RWPE2 (cell line): ENCODE measurements at regions not wholly inside any gene's neighbourhood (a gene's known extent, or its start where the extent isn't known, plus 50 kb on each side); places are given as distances from the start of the nearest gene placed in this dataset.

Experiments
- ATAC-seq: fragments of 200-7000 bp; cut with Tn5 transposase; 3 replicates; pipeline ENCODE4 v1.9.1; 2021; ENCODE audit warnings: low read depth
- DNase-seq: peaks from one replicate; pipeline ENCODE4 v3.0.0-alpha.2; 2020; ENCODE audit warnings: low spot score
- H3K27ac ChIP-seq: fragments of 450-650 bp; 2 replicates; pipeline ENCODE4 v1.5.1; 2017; ENCODE audit warnings: mild to moderate bottlenecking; ENCODE audit not compliant: poor library complexity, severe bottlenecking
- H3K27me3 ChIP-seq: fragments of 250-450 bp; sonication (Bioruptor Pico); 2 replicates; pipeline ENCODE4 v1.5.1; 2021; ENCODE audit warnings: mild to moderate bottlenecking, moderate library complexity; ENCODE audit not compliant: insufficient read depth, poor library complexity, severe bottlenecking
- H3K36me3 ChIP-seq: fragments of 250-450 bp; sonication (Bioruptor Pico); 2 replicates; pipeline ENCODE4 v1.5.1; 2020; ENCODE audit warnings: low read depth, mild to moderate bottlenecking, moderate library complexity
- H3K4me1 ChIP-seq: fragments of 250-450 bp; sonication (Bioruptor Pico); 2 replicates; pipeline ENCODE4 v1.5.1; 2021; ENCODE audit warnings: mild to moderate bottlenecking, moderate library complexity; ENCODE audit not compliant: insufficient read depth, poor library complexity, severe bottlenecking
- H3K4me3 ChIP-seq: fragments of 250-450 bp; sonication (Bioruptor Pico); 2 replicates; pipeline ENCODE4 v1.5.1; 2021; ENCODE audit warnings: mild to moderate bottlenecking, moderate library complexity; ENCODE audit not compliant: severe bottlenecking
- H3K9me3 ChIP-seq: fragments of 250-450 bp; sonication (Bioruptor Pico); 2 replicates; pipeline ENCODE4 v1.5.1; 2021; ENCODE audit warnings: mild to moderate bottlenecking, moderate library complexity; ENCODE audit not compliant: severe bottlenecking
- CTCF ChIP-seq: fragments of 450-650 bp; IDR thresholded peaks from one replicate; pipeline ENCODE4 v1.5.1; 2017; ENCODE audit warnings: mild to moderate bottlenecking, moderate library complexity; ENCODE audit not compliant: poor library complexity, severe bottlenecking

GRCh38 chr16:72468582-72468981, 296.6 kb upstream of the PMFBP1 start:
- no peak overlapping the region for H3K4me3 ChIP-seq
- no peak overlapping the region for H3K27ac ChIP-seq
- H3K27me3 ChIP-seq, result no peaks in the 10 kb centered on the region
- ATAC-seq (no peak), DNase-seq (no peak)
- TF ChIP-seq CTCF, result no peak
- no peaks in the 10 kb centered on the region for H3K9me3 ChIP-seq
- H3K4me1 ChIP-seq, result no peaks in the 10 kb centered on the region
- no peaks in the 10 kb centered on the region for H3K36me3 ChIP-seq

- Histone ChIP-seq H3K27me3 (no peaks in the 10 kb centered on the region), H3K27ac (no peak overlapping the region), H3K9me3 (no peaks in the 10 kb centered on the region), H3K36me3 (no peaks in the 10 kb centered on the region), H3K4me3 (no peak overlapping the region), H3K4me1 (no peaks in the 10 kb centered on the region)
- peak; percentile 87 for TF ChIP-seq CTCF
- DNase-seq (no peak), ATAC-seq (peak; percentile 44; the same call in 1 of the 3 replicates)
Observed at GRCh38 chr16:72467157-72467759, 295.3 kb upstream of the PMFBP1 start.

GRCh38 chr16:72464597-72465368, 292.8 kb upstream of the PMFBP1 start:
- no peaks in the 10 kb centered on the region for H3K4me1 ChIP-seq
- no peak for ATAC-seq

GRCh38 chr16:72464052-72464451, 292.1 kb upstream of the PMFBP1 start:
- no peak for TF ChIP-seq CTCF
- Histone ChIP-seq H3K27ac (no peak overlapping the region), H3K4me1 (no peaks in the 10 kb centered on the region), H3K4me3 (no peak overlapping the region), H3K27me3 (no peaks in the 10 kb centered on the region), H3K36me3 (no peaks in the 10 kb centered on the region), H3K9me3 (no peaks in the 10 kb centered on the region)
- ATAC-seq (no peak), DNase-seq (no peak)

More at GRCh38 chr16:72464597-72465368, 292.8 kb upstream of the PMFBP1 start:
- DNase-seq, result no peak
- Histone ChIP-seq H3K27me3 (no peaks in the 10 kb centered on the region), H3K27ac (no peak overlapping the region), H3K9me3 (no peaks in the 10 kb centered on the region), H3K36me3 (no peaks in the 10 kb centered on the region), H3K4me3 (no peak overlapping the region)
- no peak for TF ChIP-seq CTCF

GRCh38 chr16:72458035-72458434, 286.1 kb upstream of the PMFBP1 start:
- H3K4me3 ChIP-seq, result no peak overlapping the region
- no peaks in the 10 kb centered on the region for H3K27me3 ChIP-seq
- H3K36me3 ChIP-seq, result no peaks in the 10 kb centered on the region
- ATAC-seq (no peak), DNase-seq (no peak)
- H3K27ac ChIP-seq, result no peak overlapping the region
- no peak for TF ChIP-seq CTCF
- no peaks in the 10 kb centered on the region for H3K4me1 ChIP-seq
- no peaks in the 10 kb centered on the region for H3K9me3 ChIP-seq
